Neuronal stem cell (in vitro differentiated cells): ENCODE measurements at regions not wholly inside any gene's neighbourhood (a gene's known extent, or its start where the extent isn't known, plus 50 kb on each side); places are given as distances from the start of the nearest gene placed in this dataset.

ENCODE experiments used
- DNase-seq: peaks from one replicate; pipeline ENCODE4 v3.0.0-alpha.2; 2013; ENCODE audit warnings: low spot score
- H2AFZ ChIP-seq: one replicate; pipeline ENCODE4 v1.6.1; 2013; ENCODE audit warnings: mild to moderate bottlenecking, low read length, inconsistent platforms
- H2AK5ac ChIP-seq: 2 replicates; pipeline ENCODE4 v1.6.1; 2013; ENCODE audit warnings: low read depth, mild to moderate bottlenecking, inconsistent platforms, low read length, moderate library complexity, mixed read lengths
- H2BK120ac ChIP-seq: 2 replicates; pipeline ENCODE4 v1.6.1; 2013; ENCODE audit warnings: low read depth, mild to moderate bottlenecking, inconsistent platforms, low read length, moderate library complexity, mixed read lengths
- H2BK12ac ChIP-seq: one replicate; pipeline ENCODE4 v1.6.1; 2013; ENCODE audit warnings: low read length, inconsistent platforms
- H2BK15ac ChIP-seq: 2 replicates; pipeline ENCODE4 v1.6.1; 2013; ENCODE audit warnings: mild to moderate bottlenecking, low read length, inconsistent platforms, mixed read lengths
- H2BK5ac ChIP-seq: one replicate; pipeline ENCODE4 v1.6.1; 2013; ENCODE audit warnings: inconsistent platforms, mild to moderate bottlenecking, low read length, moderate library complexity
- H3K14ac ChIP-seq: one replicate; pipeline ENCODE4 v1.6.1; 2013; ENCODE audit warnings: low read length, inconsistent platforms
- H3K18ac ChIP-seq: 2 replicates; pipeline ENCODE4 v1.6.1; 2013; ENCODE audit warnings: low read length, inconsistent platforms
- H3K23ac ChIP-seq: 2 replicates; pipeline ENCODE4 v1.6.1; 2013; ENCODE audit warnings: low read depth, mild to moderate bottlenecking, mixed read lengths, low read length, inconsistent platforms; ENCODE audit not compliant: poor library complexity
- H3K27ac ChIP-seq: replicated peaks from 3 replicates; pipeline ENCODE4 v1.5.1; 2013; ENCODE audit warnings: low read length, inconsistent platforms
- H3K27me3 ChIP-seq, 3 experiments: 2 replicates each; pipeline ENCODE4 v1.6.1; 2013; ENCODE audit warnings: low read length in 3 of 3, mild to moderate bottlenecking in 2 of 3, inconsistent platforms in 1 of 3, low read depth in 1 of 3, mixed read lengths in 1 of 3, moderate library complexity in 1 of 3; ENCODE audit not compliant: control insufficient read depth in 3 of 3, insufficient read depth in 3 of 3
- H3K36me3 ChIP-seq, 2 donors: replicated peaks in 1 of 2; 2 replicates each; pipeline ENCODE4 v1.6.1; 2013; ENCODE audit warnings: low read length in 2 of 2; ENCODE audit not compliant: control insufficient read depth in 2 of 2, insufficient read depth in 2 of 2
- H3K4ac ChIP-seq: 2 replicates; pipeline ENCODE4 v1.6.1; 2013; ENCODE audit warnings: inconsistent platforms, mild to moderate bottlenecking, low read length, moderate library complexity
- H3K4me1 ChIP-seq, 2 donors: 1 replicate in 1 of 2; 2 replicates in 1 of 2; pipeline ENCODE4 v1.6.1; 2013; ENCODE audit warnings: low read length in 2 of 2, low read depth in 1 of 2; ENCODE audit not compliant: control insufficient read depth in 2 of 2, insufficient read depth in 1 of 2
- H3K4me2 ChIP-seq: one replicate; pipeline ENCODE4 v1.6.1; 2013; ENCODE audit warnings: mild to moderate bottlenecking, low read length, inconsistent platforms; ENCODE audit not compliant: insufficient read depth, poor library complexity, severe bottlenecking
- H3K4me3 ChIP-seq, 2 donors: 2 replicates each; pipeline ENCODE4 v1.5.1; 2013; ENCODE audit warnings: low read length in 2 of 2, mild to moderate bottlenecking in 2 of 2, inconsistent platforms in 1 of 2, moderate library complexity in 1 of 2
- H3K79me1 ChIP-seq: one replicate; pipeline ENCODE4 v1.6.1; 2013; ENCODE audit warnings: low read depth, mild to moderate bottlenecking, inconsistent platforms, low read length, moderate library complexity
- H3K9ac ChIP-seq: one replicate; pipeline ENCODE4 v1.6.1; 2013; ENCODE audit warnings: mild to moderate bottlenecking, low read depth, low read length, inconsistent platforms; ENCODE audit not compliant: poor library complexity
- H3K9me3 ChIP-seq, 2 donors: replicated peaks in 1 of 2; 2 replicates each; pipeline versions ENCODE3 to v1.6.1; 2013; ENCODE audit warnings: low read length in 2 of 2, mild to moderate bottlenecking in 2 of 2, inconsistent platforms in 1 of 2, low read depth in 1 of 2, mixed read lengths in 1 of 2, moderate library complexity in 1 of 2; ENCODE audit not compliant: control insufficient read depth in 2 of 2, insufficient read depth in 1 of 2
- H4K8ac ChIP-seq: one replicate; pipeline ENCODE4 v1.6.1; 2013; ENCODE audit warnings: low read depth, mild to moderate bottlenecking, inconsistent platforms, low read length, moderate library complexity
- H4K91ac ChIP-seq: one replicate; pipeline ENCODE4 v1.6.1; 2013; ENCODE audit warnings: low read length, low read depth, mild to moderate bottlenecking, inconsistent platforms; ENCODE audit not compliant: poor library complexity
- WGBS, 2 donors: extraction: QIAGEN DNeasy Blood & Tissue Kit; methylation state at CpG; one replicate each; pipeline ENCODE4 v1.1.7; 2013; ENCODE audit warnings: missing lambda C conversion rate in 2 of 2, mixed read lengths in 1 of 2; ENCODE audit not compliant: insufficient read length in 2 of 2, insufficient replicate concordance in 1 of 2; ENCODE audit errors: extremely low coverage in 2 of 2; 5-methylcytosine and 5-hydroxymethylcytosine counted together

GRCh38 chr4:174137698-174138097 is 145.8 kb downstream of the FBXO8 start:
- Histone ChIP-seq H3K4me2 (no peak overlapping the region), H3K9me3 (no peaks in the 10 kb centered on the region), H3K4me1 (no peaks in the 10 kb centered on the region), H3K4ac (no peak overlapping the region), H3K9ac (no peak overlapping the region), H2AK5ac (no peak overlapping the region), H4K91ac (no peak overlapping the region), H2AFZ (no peak overlapping the region), H2BK120ac (no peak overlapping the region), H2BK5ac (no peak overlapping the region), H3K18ac (no peak overlapping the region), H3K14ac (no peak overlapping the region), H3K27me3 (peaks cover 0 to 10% (median 0%) of the 10 kb centered on the region in 3 experiments), H3K79me1 (no peaks in the 10 kb centered on the region), H3K27ac (no peak overlapping the region), H3K4me3 (no peak overlapping the region), H4K8ac (no peak overlapping the region), H2BK15ac (no peak overlapping the region), H3K36me3 (no peaks in the 10 kb centered on the region), H3K23ac (no peak overlapping the region), H2BK12ac (no peak overlapping the region)
- no CpG with 5 or more reads among the region's 2 CpGs for WGBS, 2 donors
- DNase-seq: no peak

- Histone ChIP-seq H3K27me3 (peaks cover 0 to 10% (median 0%) of the 10 kb centered on the region in 3 experiments), H2AFZ (peak overlapping the region; percentile 48), H3K14ac (no peak overlapping the region), H2BK5ac (no peak overlapping the region), H3K4ac (no peak overlapping the region), H3K9me3 (no peaks in the 10 kb centered on the region), H3K36me3 (no peaks in the 10 kb centered on the region), H2AK5ac (no peak overlapping the region), H3K18ac (no peak overlapping the region), H4K8ac (no peak overlapping the region), H4K91ac (no peak overlapping the region), H3K4me2 (no peak overlapping the region), H3K23ac (no peak overlapping the region), H2BK120ac (no peak overlapping the region), H2BK15ac (no peak overlapping the region), H3K27ac (no peak overlapping the region), H3K4me3 (no peak overlapping the region), H2BK12ac (no peak overlapping the region), H3K9ac (no peak overlapping the region), H3K79me1 (no peaks in the 10 kb centered on the region), H3K4me1 (no peaks in the 10 kb centered on the region)
- peak; percentile 23 for DNase-seq
- WGBS, 2 donors: no CpG with 5 or more reads among the region's 12 CpGs
Measured at GRCh38 chr4:174135936-174136406, 147.5 kb downstream of the FBXO8 start.

- Histone ChIP-seq H4K91ac (no peak overlapping the region), H3K79me1 (no peaks in the 10 kb centered on the region), H3K9me3 (no peaks in the 10 kb centered on the region), H3K27ac (no peak overlapping the region), H3K4me1 (no peaks in the 10 kb centered on the region), H2BK120ac (no peak overlapping the region), H3K4me2 (no peak overlapping the region), H3K36me3 (no peaks in the 10 kb centered on the region), H2BK15ac (no peak overlapping the region), H3K23ac (no peak overlapping the region), H3K18ac (no peak overlapping the region), H3K4me3 (no peak overlapping the region), H2AFZ (peak overlapping the region; percentile 48), H2BK12ac (no peak overlapping the region), H3K14ac (no peak overlapping the region), H3K4ac (no peak overlapping the region), H2AK5ac (no peak overlapping the region), H3K9ac (no peak overlapping the region), H4K8ac (no peak overlapping the region), H3K27me3 (peaks cover 0 to 10% (median 0%) of the 10 kb centered on the region in 3 experiments), H2BK5ac (no peak overlapping the region)
- WGBS, 2 donors: no CpG with 5 or more reads among the region's 1 CpG
- no peak for DNase-seq
Measured at GRCh38 chr4:174135530-174135929, 147.9 kb downstream of the FBXO8 start.

GRCh38 chr4:174134361-174134760 is 149.1 kb downstream of the FBXO8 start:
- Histone ChIP-seq H3K4me1 (no peaks in the 10 kb centered on the region), H3K9ac (no peak overlapping the region), H2BK12ac (no peak overlapping the region), H3K27ac (no peak overlapping the region), H2AK5ac (no peak overlapping the region), H4K91ac (no peak overlapping the region), H2BK120ac (no peak overlapping the region), H3K9me3 (no peaks in the 10 kb centered on the region), H2BK5ac (no peak overlapping the region), H2AFZ (no peak overlapping the region), H4K8ac (no peak overlapping the region), H3K14ac (no peak overlapping the region), H3K4me3 (no peak overlapping the region), H3K36me3 (no peaks in the 10 kb centered on the region), H3K4me2 (no peak overlapping the region), H3K27me3 (peaks cover 0 to 10% (median 0%) of the 10 kb centered on the region in 3 experiments), H3K4ac (no peak overlapping the region), H2BK15ac (no peak overlapping the region), H3K79me1 (no peaks in the 10 kb centered on the region), H3K18ac (no peak overlapping the region), H3K23ac (no peak overlapping the region)
- DNase-seq: no peak
- no CpG with 5 or more reads among the region's 2 CpGs for WGBS, 2 donors
